Fibroblast of lung (primary cell): ENCODE measurements at regions not wholly inside any gene's neighbourhood (a gene's known extent, or its start where the extent isn't known, plus 50 kb on each side); places are given as distances from the start of the nearest gene placed in this dataset.

Experiments
- CTCF ChIP-seq, 2 donors: IDR thresholded peaks in 1 of 2; conservative IDR thresholded peaks in 1 of 2; 1 replicate in 1 of 2; 2 replicates in 1 of 2; pipeline ENCODE4 v1.5.1; 2011 to 2012; ENCODE audit warnings: low read length in 2 of 2, control low read depth in 1 of 2, inconsistent platforms in 1 of 2, low read depth in 1 of 2, mild to moderate bottlenecking in 1 of 2
- EZH2 ChIP-seq: IDR thresholded peaks from 2 replicates; pipeline ENCODE4 v1.5.1; 2012; ENCODE audit warnings: low read length, control low read depth, mild to moderate bottlenecking; ENCODE audit errors: missing control alignments

GRCh38 chr1:181953596-181953995 is 107.9 kb downstream of the ZNF648 start:
- TF ChIP-seq CTCF (conservative IDR thresholded peaks at IDR 0.05 in 1 of 2, IDR thresholded peaks at IDR 0.05 in 1 of 2; ENCODE audit: low read depth in 1 of 2, low read length in 2 of 2) (no peak), EZH2 (no peak)
